Nephron (organoid): ENCODE measurements at regions not wholly inside any gene's neighbourhood (a gene's known extent, or its start where the extent isn't known, plus 50 kb on each side); places are given as distances from the start of the nearest gene placed in this dataset.
A peak's percentile ranks its signal among the peaks of the same experiment; 100 is the strongest.

Experiments
- H3K27ac Mint-ChIP-seq, 3 experiments: 2 replicates each; pipeline ENCODE4 v1.8.0; 2020; ENCODE audit warnings: mixed read lengths in 3 of 3, mild to moderate bottlenecking in 2 of 3, moderate library complexity in 1 of 3
- H3K27me3 Mint-ChIP-seq: 2 replicates; pipeline ENCODE4 v1.8.0; 2021; ENCODE audit warnings: low read depth, mild to moderate bottlenecking, moderate library complexity, mixed read lengths
- H3K36me3 Mint-ChIP-seq: 2 replicates; pipeline ENCODE4 v1.8.0; 2020; ENCODE audit warnings: low read depth, mixed read lengths
- H3K4me1 Mint-ChIP-seq: 2 replicates; pipeline ENCODE4 v1.8.0; 2020; ENCODE audit warnings: mixed read lengths
- H3K4me3 Mint-ChIP-seq, 3 experiments: 2 replicates each; pipeline ENCODE4 v1.8.0; 2020; ENCODE audit warnings: mild to moderate bottlenecking in 3 of 3, mixed read lengths in 3 of 3, moderate library complexity in 2 of 3
- H3K9me3 Mint-ChIP-seq: 2 replicates; pipeline ENCODE4 v1.8.0; 2020; ENCODE audit warnings: mixed read lengths
- CTCF ChIP-seq, 3 experiments: fragments of 200-600 bp; sonication (generic); IDR thresholded peaks; one replicate each; pipeline ENCODE4 v1.5.0; 2021; ENCODE audit warnings: antibody characterized with exemption in 3 of 3; ENCODE audit not compliant: unreplicated experiment in 3 of 3

DNA sequence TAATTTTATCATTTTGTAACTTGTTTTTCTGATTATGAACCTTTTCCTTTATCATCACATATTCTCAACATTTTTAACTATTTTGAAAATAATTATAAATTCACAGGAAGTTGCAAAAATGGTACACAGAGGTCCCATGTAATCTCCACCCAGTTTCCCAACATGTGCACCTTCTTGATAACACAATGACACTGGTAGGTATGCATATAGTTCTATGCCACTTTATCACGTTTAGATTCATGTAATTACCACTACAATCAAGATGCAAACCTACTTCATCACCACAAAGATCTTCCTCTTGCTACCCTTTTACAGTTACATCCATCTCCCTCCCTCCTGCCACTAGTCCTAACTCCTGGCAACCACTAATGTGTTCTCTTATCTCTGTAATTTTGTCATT is 413.9 kb downstream of the SHQ1 start:
- Mint-ChIP-seq H3K36me3 (peaks cover 13% of the 10 kb centered on the region), H3K4me1 (peaks cover 31% of the 10 kb centered on the region), H3K27ac (no peak overlapping the region), H3K27me3 (no peaks in the 10 kb centered on the region), H3K4me3 (no peak overlapping the region), H3K9me3 (no peaks in the 10 kb centered on the region)
- no peak for TF ChIP-seq CTCF (IDR thresholded peaks at IDR 0.05; ENCODE audit: unreplicated experiment in 3 of 3)

DNA sequence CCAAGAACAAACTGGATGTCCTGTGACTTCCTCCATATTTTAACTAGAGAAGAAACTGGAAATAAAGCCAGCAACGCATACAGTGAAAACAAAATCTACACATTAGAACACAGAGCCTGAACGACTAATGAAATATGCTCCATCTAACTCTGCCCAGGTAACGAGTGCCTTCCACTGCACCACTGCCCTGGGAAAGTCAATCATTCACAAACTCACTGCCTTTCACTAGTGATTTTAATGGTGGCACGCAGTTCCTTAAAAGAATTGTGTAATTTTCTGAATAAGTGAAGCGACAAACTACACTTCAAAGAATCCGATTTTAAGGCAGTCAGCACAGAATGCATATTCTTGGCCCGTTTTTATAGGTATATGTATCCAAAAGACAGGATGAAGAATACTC is 416.0 kb downstream of the SHQ1 start:
- Mint-ChIP-seq H3K36me3 (no peaks in the 10 kb centered on the region), H3K4me3 (no peak overlapping the region), H3K9me3 (no peaks in the 10 kb centered on the region), H3K27ac (peak overlapping the region in 2 of 3 experiments; percentile 60 to 73), H3K4me1 (peaks cover 24% of the 10 kb centered on the region), H3K27me3 (no peaks in the 10 kb centered on the region)
- TF ChIP-seq CTCF (IDR thresholded peaks at IDR 0.05; ENCODE audit: unreplicated experiment in 3 of 3): no peak

- no peak for TF ChIP-seq CTCF (IDR thresholded peaks at IDR 0.05; ENCODE audit: unreplicated experiment in 3 of 3)
- Mint-ChIP-seq H3K4me1 (peaks cover 41% of the 10 kb centered on the region), H3K36me3 (no peaks in the 10 kb centered on the region), H3K9me3 (no peaks in the 10 kb centered on the region), H3K27me3 (no peaks in the 10 kb centered on the region), H3K4me3 (no peak overlapping the region), H3K27ac (no peak overlapping the region)
These were observed 418.5 kb downstream of the SHQ1 start for GRCh38 chr3:72429589-72430353.

GRCh38 chr3:72428803-72429202 is 419.4 kb downstream of the SHQ1 start:
- Mint-ChIP-seq H3K4me1 (peaks cover 41% of the 10 kb centered on the region), H3K4me3 (no peak overlapping the region)

DNA sequence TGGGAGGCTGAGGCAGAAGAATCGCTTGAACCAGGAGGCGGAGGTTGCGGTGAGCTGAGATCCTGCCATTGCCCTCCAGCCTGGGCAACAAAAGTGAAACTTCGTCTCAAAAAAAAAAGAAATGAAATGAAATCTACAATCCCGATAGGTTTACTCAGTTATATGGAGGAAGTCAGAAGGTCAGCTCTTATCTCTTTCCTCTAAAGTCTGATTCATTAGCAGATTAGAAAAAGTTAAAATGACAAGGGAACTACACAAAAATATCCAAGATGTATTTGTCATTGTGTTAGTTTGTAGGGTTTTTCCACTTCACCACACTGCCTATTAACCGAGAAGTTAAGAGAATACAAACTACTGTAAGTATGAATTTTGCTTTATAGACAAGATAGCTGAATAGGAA is 420.6 kb downstream of the SHQ1 start:
- H3K9me3 Mint-ChIP-seq: peaks cover 2% of the 10 kb centered on the region
- H3K4me3 Mint-ChIP-seq: no peak overlapping the region
- H3K36me3 Mint-ChIP-seq: peaks cover 13% of the 10 kb centered on the region
- peaks cover 40% of the 10 kb centered on the region for H3K4me1 Mint-ChIP-seq
- no peaks in the 10 kb centered on the region for H3K27me3 Mint-ChIP-seq
- TF ChIP-seq CTCF (IDR thresholded peaks at IDR 0.05; ENCODE audit: unreplicated experiment in 3 of 3): no peak
- H3K27ac Mint-ChIP-seq: no peak overlapping the region

More at GRCh38 chr3:72428803-72429202, 419.4 kb downstream of the SHQ1 start:
- Mint-ChIP-seq H3K36me3 (peaks cover 2% of the 10 kb centered on the region), H3K27ac (no peak overlapping the region), H3K9me3 (no peaks in the 10 kb centered on the region), H3K27me3 (no peaks in the 10 kb centered on the region)
- TF ChIP-seq CTCF (IDR thresholded peaks at IDR 0.05; ENCODE audit: unreplicated experiment in 3 of 3): no peak
